ENCODE measurements at regions not wholly inside any gene's neighbourhood (a gene's known extent, or its start where the extent isn't known, plus 50 kb on each side); places are given as distances from the start of the nearest gene placed in this dataset.

DNA sequence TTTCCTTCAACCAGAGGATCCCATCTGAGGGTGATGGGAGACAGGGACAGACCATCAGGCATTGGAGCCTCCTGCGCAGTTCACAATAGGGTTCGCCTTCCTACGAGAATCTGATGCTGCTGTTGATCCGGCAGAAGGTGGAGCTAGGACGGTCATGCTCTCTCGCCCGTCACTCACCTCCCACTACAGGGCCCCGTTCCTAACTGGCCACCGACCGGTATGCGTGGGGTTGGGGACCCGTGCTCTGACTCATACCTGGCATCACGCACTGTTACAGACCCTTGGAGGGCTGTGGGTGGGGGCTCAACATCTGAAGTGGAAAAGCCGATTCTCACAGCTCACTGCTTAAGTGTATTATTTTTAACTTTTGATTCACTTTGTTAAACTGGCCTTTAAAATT, 402.3 kb downstream of the BRD1 start:
- no peak overlapping the region for H3K4me3 Mint-ChIP-seq
- H3K9me3 Mint-ChIP-seq = peaks cover 0 to 13% (median 2%) of the 10 kb centered on the region in 3 donors
- no peak overlapping the region for H3K27ac Mint-ChIP-seq
- H3K36me3 Mint-ChIP-seq = peaks cover 2% of the 10 kb centered on the region
- no peaks in the 10 kb centered on the region for H3K27me3 Mint-ChIP-seq
- H3K4me1 Mint-ChIP-seq = no peaks in the 10 kb centered on the region

DNA sequence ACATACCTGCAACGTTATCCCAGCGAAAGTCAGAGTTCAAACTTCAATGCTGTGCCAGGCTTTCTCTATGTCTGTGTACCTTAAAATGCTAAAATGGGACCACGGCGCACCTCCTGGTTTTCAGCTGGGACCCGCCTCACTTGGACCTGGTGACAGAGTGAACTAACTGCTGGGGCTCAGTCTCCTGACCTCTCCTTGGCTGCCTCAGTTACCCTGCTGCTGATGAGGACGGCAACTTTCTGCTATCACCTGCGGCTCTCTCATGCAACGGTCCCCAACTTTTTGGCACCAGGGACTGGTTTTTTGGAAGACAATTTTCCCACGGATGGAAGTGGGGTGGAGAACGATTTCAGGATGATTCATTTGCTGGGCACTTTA, 402.8 kb downstream of the BRD1 start:
- Mint-ChIP-seq H3K4me1 (no peaks in the 10 kb centered on the region), H3K9me3 (peaks cover 0 to 13% (median 2%) of the 10 kb centered on the region in 3 donors), H3K4me3 (no peak overlapping the region), H3K27me3 (no peaks in the 10 kb centered on the region), H3K36me3 (peaks cover 2% of the 10 kb centered on the region), H3K27ac (no peak overlapping the region)

DNA sequence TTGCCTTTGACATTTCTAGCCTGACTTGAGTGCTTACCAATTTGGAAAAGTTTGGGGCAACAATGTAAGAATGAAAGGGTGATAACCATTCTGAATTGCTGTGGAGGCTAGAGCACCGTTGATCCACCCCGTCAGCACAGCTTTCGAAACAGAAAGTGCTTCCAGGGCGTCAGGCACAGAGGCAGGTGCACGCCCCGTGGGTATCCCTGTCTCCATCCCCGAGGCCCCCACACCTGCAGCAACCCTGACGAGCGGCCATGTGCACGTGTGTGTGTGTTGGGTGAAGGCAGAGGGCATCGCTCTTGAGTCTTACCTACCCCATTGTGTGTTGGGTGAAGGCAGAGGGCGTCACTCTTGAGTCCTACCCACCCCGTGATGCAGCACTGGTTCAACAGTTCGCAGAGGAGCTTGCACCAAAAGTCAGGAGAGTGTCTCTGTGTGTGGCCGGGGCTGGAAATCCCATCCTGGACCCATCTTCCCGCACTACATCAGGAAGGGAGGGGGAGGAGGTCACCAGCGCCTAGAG, 404.5 kb downstream of the BRD1 start:
- Mint-ChIP-seq H3K9me3 (peaks cover 0 to 13% (median 2%) of the 10 kb centered on the region in 3 donors), H3K4me3 (no peak overlapping the region), H3K4me1 (no peaks in the 10 kb centered on the region), H3K27ac (no peak overlapping the region), H3K27me3 (no peaks in the 10 kb centered on the region), H3K36me3 (peaks cover 2% of the 10 kb centered on the region)

DNA sequence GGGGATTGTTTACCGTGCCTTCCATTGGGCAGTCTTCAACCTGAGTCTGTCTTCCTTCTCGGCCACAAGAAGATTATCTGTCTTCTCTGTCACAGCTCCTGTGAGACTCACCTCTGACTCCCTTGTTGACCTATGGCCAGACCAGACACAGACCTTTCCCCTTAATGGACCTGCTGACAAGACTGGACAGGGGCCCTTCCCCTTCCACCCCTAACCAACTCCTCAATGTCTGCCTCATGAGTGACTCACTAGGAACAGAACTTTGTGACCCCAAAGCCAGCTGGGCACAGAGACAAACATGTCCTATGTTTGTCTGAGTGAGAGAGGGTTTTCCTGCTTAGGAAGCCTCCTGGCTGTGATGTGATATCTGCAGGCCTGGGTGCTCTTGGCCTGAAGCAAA, 405.0 kb downstream of the BRD1 start:
- H3K4me3 Mint-ChIP-seq = no peak overlapping the region
- H3K9me3 Mint-ChIP-seq = peaks cover 0 to 13% (median 2%) of the 10 kb centered on the region in 3 donors
- no peaks in the 10 kb centered on the region for H3K36me3 Mint-ChIP-seq
- H3K27ac Mint-ChIP-seq = no peak overlapping the region
- H3K4me1 Mint-ChIP-seq = no peaks in the 10 kb centered on the region
- H3K27me3 Mint-ChIP-seq = no peaks in the 10 kb centered on the region

DNA sequence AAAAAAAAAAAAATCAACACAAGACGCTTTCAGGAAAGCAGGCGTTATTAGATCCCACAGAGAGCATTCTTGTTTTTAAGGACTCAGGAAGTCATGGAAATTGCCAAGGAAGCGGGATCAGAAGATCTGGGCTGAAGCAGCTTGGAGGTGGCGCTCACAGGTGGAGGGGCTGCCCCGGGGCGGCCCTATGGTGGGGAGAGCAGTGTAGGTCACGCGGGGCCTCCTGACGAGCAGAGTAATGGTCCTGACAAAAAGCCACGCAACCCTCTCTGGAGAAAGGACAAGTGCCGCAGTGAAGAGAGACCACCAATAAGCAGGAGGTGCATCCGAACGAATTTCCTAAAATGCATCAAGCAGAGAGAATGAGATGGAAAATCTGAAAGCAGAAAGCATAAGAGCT, 407.0 kb downstream of the BRD1 start:
- Mint-ChIP-seq H3K27me3 (no peaks in the 10 kb centered on the region), H3K4me1 (no peaks in the 10 kb centered on the region), H3K9me3 (peaks cover 0 to 13% (median 2%) of the 10 kb centered on the region in 3 donors), H3K4me3 (no peak overlapping the region), H3K36me3 (no peaks in the 10 kb centered on the region), H3K27ac (no peak overlapping the region)

DNA sequence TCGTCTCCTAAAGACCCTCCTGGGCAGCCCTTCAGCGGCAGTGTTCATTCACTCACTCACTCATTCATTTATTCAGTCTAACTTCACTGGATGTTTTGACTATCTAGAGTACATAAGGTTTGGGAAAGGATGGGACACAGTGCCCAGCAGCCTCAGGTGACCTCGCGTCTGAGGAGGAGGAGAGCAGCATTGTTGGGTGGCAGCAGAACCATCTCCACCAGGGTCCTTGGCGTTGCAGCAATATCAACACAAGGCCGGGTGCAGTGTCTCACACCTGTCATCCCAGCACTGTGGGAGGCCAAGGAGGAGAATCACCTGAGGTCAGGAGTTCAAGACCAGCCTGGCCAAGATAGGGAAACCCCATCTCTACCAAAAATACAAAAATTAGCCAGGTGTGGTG, 408.0 kb downstream of the BRD1 start:
- Mint-ChIP-seq H3K27ac (no peak overlapping the region), H3K36me3 (no peaks in the 10 kb centered on the region)

DNA sequence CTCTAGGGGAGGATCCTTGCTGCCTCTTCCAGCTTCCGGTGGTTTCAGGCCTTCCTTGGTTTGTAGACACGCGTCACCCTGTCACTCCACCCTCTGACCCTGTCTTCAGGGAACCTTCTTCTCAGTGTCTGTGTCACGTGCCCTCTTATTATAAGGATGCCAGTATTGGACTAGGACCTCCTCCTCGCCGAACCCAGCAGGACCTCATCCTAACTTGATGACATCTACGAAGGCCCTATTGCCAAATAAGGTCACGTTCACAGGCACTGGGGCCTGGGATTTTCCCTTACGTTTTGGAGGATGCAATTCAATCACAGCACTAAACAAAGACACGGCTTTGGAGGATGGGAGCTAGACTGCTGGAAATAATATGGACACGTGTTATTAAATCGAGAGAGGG, 408.7 kb downstream of the BRD1 start:
- Mint-ChIP-seq H3K9me3 (peaks cover 0 to 9% (median 2%) of the 10 kb centered on the region in 3 donors), H3K4me3 (no peak overlapping the region), H3K36me3 (no peaks in the 10 kb centered on the region), H3K27me3 (no peaks in the 10 kb centered on the region), H3K4me1 (no peaks in the 10 kb centered on the region), H3K27ac (no peak overlapping the region)

More for the DNA sequence above, 408.0 kb downstream of the BRD1 start:
- Mint-ChIP-seq H3K9me3 (peaks cover 0 to 13% (median 2%) of the 10 kb centered on the region in 3 donors), H3K27me3 (no peaks in the 10 kb centered on the region), H3K4me1 (no peaks in the 10 kb centered on the region), H3K4me3 (no peak overlapping the region)

DNA sequence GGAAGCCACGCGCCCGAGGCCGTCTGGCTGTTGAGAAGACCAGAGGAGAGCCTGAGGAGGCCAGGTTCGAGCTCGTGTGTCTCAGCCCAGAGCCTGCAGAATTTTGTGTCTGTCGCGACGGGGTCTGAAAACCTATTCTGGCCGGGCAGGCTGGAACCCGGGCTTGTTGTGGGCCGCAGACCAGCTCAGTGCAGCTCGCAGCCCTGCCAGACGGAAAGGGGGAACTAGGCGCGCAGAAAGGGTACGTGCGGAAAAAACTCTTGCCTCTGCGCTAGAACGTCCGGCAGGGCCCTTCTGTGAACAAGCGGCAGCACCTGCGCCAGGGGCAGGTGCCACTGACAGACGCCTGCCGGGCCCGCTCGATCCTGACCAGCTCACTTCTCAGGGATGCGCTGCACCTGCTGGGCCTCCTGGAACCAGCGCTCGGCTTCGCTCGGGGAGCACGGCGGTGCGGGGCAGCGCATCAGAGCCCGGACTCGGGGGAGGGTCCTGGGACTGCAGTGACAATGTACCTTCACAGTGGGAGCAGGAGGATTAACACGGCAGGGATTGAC, 409.3 kb downstream of the BRD1 start:
- no peaks in the 10 kb centered on the region for H3K27me3 Mint-ChIP-seq

DNA sequence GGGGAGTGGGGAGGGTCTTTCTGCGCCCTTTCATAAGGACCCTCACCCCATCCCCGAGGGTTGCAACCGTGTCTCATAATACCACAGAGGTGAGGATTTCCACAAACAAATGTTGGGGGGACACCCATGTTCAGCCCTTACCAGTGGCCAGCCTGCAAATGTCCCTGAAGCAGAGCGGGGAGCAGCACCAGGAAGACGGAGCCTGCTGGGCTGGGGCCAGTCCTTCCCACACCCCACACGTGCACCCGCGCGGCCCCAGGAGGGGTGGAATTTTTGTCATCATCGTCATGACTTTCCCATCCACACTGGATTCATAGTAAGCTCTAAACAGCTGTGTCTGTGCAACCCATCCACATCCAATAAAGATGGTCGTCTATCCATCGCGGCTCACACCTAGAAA, 409.8 kb downstream of the BRD1 start:
- Mint-ChIP-seq H3K27me3 (no peaks in the 10 kb centered on the region), H3K36me3 (peaks cover under 1% of the 10 kb centered on the region), H3K4me1 (no peaks in the 10 kb centered on the region), H3K9me3 (peaks cover 0 to 7% (median 2%) of the 10 kb centered on the region in 3 donors), H3K4me3 (no peak overlapping the region), H3K27ac (peak overlapping the region in 1 of 3 donors; percentile 23)

More for the DNA sequence above, 409.3 kb downstream of the BRD1 start:
- Mint-ChIP-seq H3K27ac (peak overlapping the region in 1 of 3 donors; percentile 23), H3K4me3 (no peak overlapping the region), H3K9me3 (peaks cover 0 to 7% (median 2%) of the 10 kb centered on the region in 3 donors), H3K4me1 (no peaks in the 10 kb centered on the region), H3K36me3 (no peaks in the 10 kb centered on the region)

DNA sequence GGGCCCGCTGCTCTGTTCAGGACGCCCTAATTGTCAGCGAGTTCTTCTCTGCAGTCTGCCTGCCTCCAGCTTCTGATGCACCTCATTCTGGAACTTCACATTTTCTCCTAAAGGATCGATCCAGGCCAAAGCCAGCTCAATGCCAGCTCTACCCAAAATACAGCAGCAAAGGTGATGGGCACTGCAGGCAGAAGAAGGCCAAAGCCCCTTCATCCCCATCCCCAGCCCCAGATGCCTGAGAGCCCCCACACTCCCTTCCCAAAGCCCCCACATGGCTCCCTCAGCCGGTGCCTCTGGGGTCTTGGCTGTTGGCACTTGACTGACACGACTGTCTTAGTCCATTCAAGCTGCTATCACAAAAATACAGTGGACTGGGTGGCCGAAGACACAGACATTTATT, 410.3 kb downstream of the BRD1 start:
- Mint-ChIP-seq H3K9me3 (peaks cover 0 to 7% (median 2%) of the 10 kb centered on the region in 3 donors), H3K27ac (no peak overlapping the region), H3K4me1 (no peaks in the 10 kb centered on the region), H3K4me3 (no peak overlapping the region), H3K27me3 (no peaks in the 10 kb centered on the region), H3K36me3 (peaks cover 2% of the 10 kb centered on the region)

DNA sequence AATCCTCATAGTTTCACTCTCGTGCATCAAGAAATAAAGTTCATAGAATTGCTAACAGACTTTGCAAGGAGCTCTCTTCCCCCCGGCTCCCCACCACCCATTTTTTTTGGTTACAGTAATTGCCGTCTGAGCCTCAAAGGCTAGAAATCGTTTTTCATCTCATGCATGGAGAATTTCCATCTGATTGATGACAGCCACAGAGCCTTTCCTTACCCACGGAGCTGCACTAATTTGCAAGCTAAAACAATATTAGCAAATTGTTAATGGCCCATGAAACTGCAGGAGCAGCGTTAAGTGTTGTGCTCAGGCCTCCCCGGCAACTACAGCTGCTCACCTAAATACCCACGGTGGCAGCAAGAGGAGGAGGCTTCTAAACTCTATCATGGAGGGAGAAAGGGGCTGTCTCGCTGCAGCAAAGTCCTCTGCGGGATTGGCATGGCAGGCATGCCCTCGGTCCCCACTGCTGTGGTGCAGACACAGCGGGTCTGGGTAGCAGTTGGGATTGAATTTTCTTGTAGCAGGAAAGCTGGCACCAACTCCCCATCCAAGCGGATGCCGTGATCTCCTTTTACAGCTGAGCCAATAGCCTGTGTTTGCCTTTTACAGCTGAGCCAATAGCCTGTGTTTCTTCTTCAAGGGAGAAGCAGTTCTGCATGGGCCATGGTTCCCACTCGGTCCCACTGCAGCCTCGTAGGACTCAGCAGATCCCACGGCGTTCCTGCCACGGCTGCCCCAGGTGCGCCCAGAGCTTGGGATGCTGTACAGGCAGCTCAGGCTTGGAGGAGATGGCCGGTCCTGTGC, 412.3 kb downstream of the BRD1 start:
- H3K27ac Mint-ChIP-seq = peak overlapping the region in 1 of 3 donors; percentile 71
- H3K4me3 Mint-ChIP-seq = no peak overlapping the region
- no peaks in the 10 kb centered on the region for H3K27me3 Mint-ChIP-seq
- H3K9me3 Mint-ChIP-seq = no peaks in the 10 kb centered on the region
- H3K4me1 Mint-ChIP-seq = no peaks in the 10 kb centered on the region
- H3K36me3 Mint-ChIP-seq = peaks cover 2% of the 10 kb centered on the region

DNA sequence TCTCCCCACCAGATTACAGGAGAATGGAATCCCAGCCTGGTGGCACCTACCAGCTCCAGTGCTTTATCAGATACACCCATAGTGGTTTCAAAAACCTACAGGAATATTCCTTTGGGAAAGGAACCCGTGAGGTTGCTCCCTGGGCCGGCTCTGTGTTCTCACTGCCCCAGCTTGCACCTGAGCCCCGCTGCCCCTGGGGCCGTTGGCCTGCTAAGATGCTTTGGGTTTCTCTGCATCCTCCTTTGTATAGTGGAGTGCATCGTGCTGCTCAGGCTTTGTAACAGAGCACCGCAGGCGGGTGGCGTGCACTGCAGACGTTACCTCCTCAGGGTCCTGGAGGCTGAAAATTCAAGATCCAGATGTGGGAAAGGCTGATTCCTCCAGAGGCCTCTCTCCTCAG, 414.1 kb downstream of the BRD1 start:
- Mint-ChIP-seq H3K36me3 (peaks cover 2% of the 10 kb centered on the region), H3K4me3 (no peak overlapping the region), H3K4me1 (no peaks in the 10 kb centered on the region), H3K9me3 (peaks cover 1 to 6% (median 5%) of the 10 kb centered on the region in 3 donors), H3K27me3 (peaks cover 4% of the 10 kb centered on the region), H3K27ac (no peak overlapping the region)

DNA sequence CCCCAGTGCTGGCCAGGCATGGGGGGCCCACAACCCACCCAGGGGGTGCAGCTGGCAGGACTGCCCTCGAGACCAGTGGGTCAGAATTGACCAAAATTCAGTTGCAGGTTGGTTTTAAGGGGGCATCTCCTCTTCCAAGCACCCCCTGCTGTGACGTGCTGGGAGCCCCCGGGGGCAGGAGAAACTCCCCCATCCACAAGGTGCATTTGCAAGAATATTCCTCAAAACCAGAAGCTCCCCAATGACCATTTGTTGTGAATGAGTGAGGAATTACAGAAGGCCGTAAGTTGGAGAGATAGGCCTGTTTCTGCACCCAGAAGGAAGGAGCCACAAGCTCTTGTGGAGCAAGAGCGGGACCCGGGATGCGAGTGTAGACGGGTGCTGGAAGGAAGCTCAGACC, 414.5 kb downstream of the BRD1 start:
- Mint-ChIP-seq H3K36me3 (peaks cover 2% of the 10 kb centered on the region), H3K9me3 (peaks cover 1 to 7% (median 5%) of the 10 kb centered on the region in 3 donors), H3K27me3 (peaks cover 4% of the 10 kb centered on the region), H3K4me1 (no peaks in the 10 kb centered on the region), H3K4me3 (no peak overlapping the region), H3K27ac (no peak overlapping the region)

DNA sequence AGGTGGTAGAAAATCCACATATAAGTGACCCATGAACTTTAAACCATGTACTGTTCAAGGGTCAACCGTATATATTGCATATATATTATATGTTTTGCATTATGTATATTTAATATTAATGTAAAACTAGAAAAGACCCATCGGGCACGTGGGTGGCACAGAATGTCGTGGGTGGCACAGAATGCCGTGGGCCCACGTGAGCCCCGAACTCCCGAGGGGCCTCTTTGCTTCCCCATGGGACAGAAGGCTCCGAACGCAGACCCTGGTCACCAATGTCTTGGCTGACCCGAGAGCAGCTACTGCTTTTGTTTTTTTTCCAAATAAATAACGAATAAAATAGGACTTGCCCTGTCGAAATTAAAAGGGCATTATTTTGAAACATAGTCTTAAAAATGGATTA, 415.4 kb downstream of the BRD1 start:
- Mint-ChIP-seq H3K4me3 (no peak overlapping the region), H3K27ac (no peak overlapping the region), H3K4me1 (no peaks in the 10 kb centered on the region), H3K9me3 (peaks cover 1 to 7% (median 5%) of the 10 kb centered on the region in 3 donors), H3K36me3 (peaks cover 2% of the 10 kb centered on the region), H3K27me3 (peaks cover 4% of the 10 kb centered on the region)

DNA sequence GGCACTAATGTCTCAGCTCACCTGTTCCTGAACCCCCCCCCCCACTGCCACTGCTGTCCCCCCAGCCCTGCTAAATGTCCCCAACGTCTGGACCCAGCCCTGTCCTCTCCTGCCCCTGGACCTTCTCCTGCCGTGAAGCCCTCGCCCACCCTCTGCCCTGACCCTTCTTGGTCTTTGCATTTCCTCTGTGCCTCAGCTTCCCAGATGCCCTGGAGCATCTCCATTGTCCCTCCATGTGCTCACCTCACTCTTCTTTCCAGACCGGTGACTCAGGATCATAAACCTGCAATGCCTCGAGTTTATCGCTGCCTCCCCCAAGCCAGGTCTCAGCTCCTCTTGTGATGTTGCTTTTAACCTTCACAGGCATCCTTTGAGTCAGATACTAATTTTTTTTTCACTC, 416.4 kb downstream of the BRD1 start:
- Mint-ChIP-seq H3K4me3 (peak overlapping the region in 1 of 4 donors; percentile 82), H3K4me1 (no peaks in the 10 kb centered on the region), H3K36me3 (peaks cover 2% of the 10 kb centered on the region), H3K27me3 (peaks cover 4% of the 10 kb centered on the region), H3K27ac (no peak overlapping the region), H3K9me3 (peaks cover 1 to 7% (median 5%) of the 10 kb centered on the region in 3 donors)
